Activated CD8-positive, alpha-beta T cell treated with anti-CD3 and anti-CD28 coated beads for 36 hours (primary cell): ENCODE measurements at regions not wholly inside any gene's neighbourhood (a gene's known extent, or its start where the extent isn't known, plus 50 kb on each side); places are given as distances from the start of the nearest gene placed in this dataset.
A peak's percentile ranks its signal among the peaks of the same experiment; 100 is the strongest.

ENCODE experiments used
- ATAC-seq: fragments of 200-7000 bp; cut with Tn5 transposase; one replicate; pipeline ENCODE4 v1.10.0; 2021; ENCODE audit warnings: mild to moderate bottlenecking, moderate library complexity
- CTCF ChIA-PET: fragments of 350-600 bp; sonication (Branson Sonifier 250); formaldehyde crosslinking; loops from one replicate; lab custom pipeline; 2021; ENCODE audit warnings: antibody characterized with exemption; lab: Charles Lee
- POLR2A ChIA-PET: fragments of 350-600 bp; sonication (Branson Sonifier 250); formaldehyde crosslinking; loops from one replicate; lab custom pipeline; 2021; ENCODE audit warnings: antibody characterized with exemption; lab: Charles Lee
- DNase-seq: peaks from one replicate; pipeline ENCODE4 v3.0.0-alpha.2; 2020
- H3K27ac Mint-ChIP-seq: one replicate; pipeline ENCODE4 v1.8.0; 2021; ENCODE audit warnings: mild to moderate bottlenecking, mixed read lengths
- H3K27me3 Mint-ChIP-seq: one replicate; pipeline ENCODE4 v1.8.0; 2021; ENCODE audit warnings: mixed read lengths
- H3K36me3 Mint-ChIP-seq: one replicate; pipeline ENCODE4 v1.8.0; 2021; ENCODE audit warnings: low read depth, mixed read lengths
- H3K4me1 Mint-ChIP-seq: one replicate; pipeline ENCODE4 v1.8.0; 2021; ENCODE audit warnings: low read depth, mixed read lengths
- H3K4me3 Mint-ChIP-seq: one replicate; pipeline ENCODE4 v1.8.0; 2021; ENCODE audit warnings: mild to moderate bottlenecking, moderate library complexity, mixed read lengths
- H3K9me3 Mint-ChIP-seq: one replicate; pipeline ENCODE4 v1.8.0; 2021; ENCODE audit warnings: mixed read lengths
- CTCF ChIP-seq: fragments of 200-600 bp; IDR thresholded peaks from one replicate; pipeline ENCODE4 v1.8.0; 2022; ENCODE audit warnings: antibody characterized with exemption, mild to moderate bottlenecking
- intact Hi-C: fragments of 100-400 bp; cut with micrococcal nuclease; formaldehyde crosslinking; loops from one replicate; pipeline ENCODE4 v1.10.0; 2022

DNA sequence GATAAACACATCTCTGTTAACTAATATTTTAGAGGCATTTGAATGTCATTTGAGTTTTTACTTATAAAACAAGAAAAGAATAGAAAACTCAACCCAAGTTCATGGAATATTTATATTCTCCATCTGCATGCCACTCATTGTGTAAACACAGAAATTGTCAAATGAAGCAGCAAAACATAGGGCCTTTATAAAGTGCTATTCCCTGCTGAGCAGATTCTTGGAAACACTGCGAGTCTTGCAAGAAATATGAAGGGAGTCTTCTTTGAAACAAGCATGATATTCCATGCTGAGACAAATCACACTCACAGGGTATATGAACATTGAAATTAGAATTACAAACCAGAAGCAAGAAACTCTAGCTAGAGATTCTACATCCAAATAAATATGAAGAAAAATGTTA, 655.8 kb downstream of the BRINP3 start:
- no peaks in the 10 kb centered on the region for H3K36me3 Mint-ChIP-seq
- no peak overlapping the region for H3K27ac Mint-ChIP-seq
- DNase-seq (no peak), ATAC-seq (no peak)
- H3K4me1 Mint-ChIP-seq: no peaks in the 10 kb centered on the region
- intact Hi-C loops: no loop called here
- H3K27me3 Mint-ChIP-seq: no peaks in the 10 kb centered on the region
- CTCF ChIA-PET: interaction anchor here (1.3 kb wide), 1 partner anchor 38 kb away, joined by 5 read pairs; no protein-coding TSS in a partner anchor
- TF ChIP-seq CTCF: no peak
- peaks cover 11% of the 10 kb centered on the region for H3K9me3 Mint-ChIP-seq
- no peak overlapping the region for H3K4me3 Mint-ChIP-seq
- POLR2A ChIA-PET: no interaction called here

GRCh38 chr1:189834813-189835212, 642.9 kb downstream of the BRINP3 start:
- no peaks in the 10 kb centered on the region for H3K27me3 Mint-ChIP-seq
- no peak for DNase-seq
- POLR2A ChIA-PET: no interaction called here

DNA sequence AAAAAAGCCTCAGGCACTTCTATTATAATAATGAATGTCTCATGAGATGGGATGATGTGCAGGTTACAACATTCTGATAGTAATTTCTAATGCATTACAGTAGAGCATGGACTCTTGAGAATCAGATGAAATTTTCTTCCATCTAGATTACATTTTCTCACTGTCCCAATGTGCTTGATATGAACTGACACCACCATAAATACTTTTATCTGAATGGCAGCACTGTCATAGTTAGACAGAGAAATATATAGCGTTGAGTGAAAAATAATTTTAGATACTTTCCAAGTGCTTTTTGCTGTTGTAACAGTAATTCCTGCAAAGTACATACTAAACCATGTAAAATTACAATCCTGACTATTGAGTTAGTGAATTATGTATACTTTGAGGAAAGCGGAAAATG, 630.1 kb downstream of the BRINP3 start:
- no peak overlapping the region for H3K4me3 Mint-ChIP-seq
- ChIA-PET POLR2A (no interaction called here), CTCF (no interaction called here)
- no peaks in the 10 kb centered on the region for H3K36me3 Mint-ChIP-seq
- peaks cover 3% of the 10 kb centered on the region for H3K9me3 Mint-ChIP-seq
- no peak for TF ChIP-seq CTCF
- intact Hi-C loops: no loop called here
- no peaks in the 10 kb centered on the region for H3K4me1 Mint-ChIP-seq
- DNase-seq (no peak), ATAC-seq (no peak)
- H3K27me3 Mint-ChIP-seq: no peaks in the 10 kb centered on the region
- no peak overlapping the region for H3K27ac Mint-ChIP-seq

More at GRCh38 chr1:189834813-189835212, 642.9 kb downstream of the BRINP3 start:
- Mint-ChIP-seq H3K9me3 (peaks cover 4% of the 10 kb centered on the region), H3K36me3 (no peaks in the 10 kb centered on the region), H3K27ac (no peak overlapping the region), H3K4me3 (no peak overlapping the region), H3K4me1 (no peaks in the 10 kb centered on the region)
- ATAC-seq: no peak
- CTCF ChIA-PET: no interaction called here
- intact Hi-C loops: no loop called here
- TF ChIP-seq CTCF: no peak

GRCh38 chr1:189851806-189852367, 625.8 kb downstream of the BRINP3 start:
- H3K9me3 Mint-ChIP-seq: peaks cover 19% of the 10 kb centered on the region
- H3K27me3 Mint-ChIP-seq: no peaks in the 10 kb centered on the region
- no peak overlapping the region for H3K27ac Mint-ChIP-seq
- ATAC-seq (no peak), DNase-seq (no peak)
- ChIA-PET POLR2A (no interaction called here), CTCF (no interaction called here)
- no peaks in the 10 kb centered on the region for H3K36me3 Mint-ChIP-seq
- intact Hi-C loops: no loop called here
- no peak overlapping the region for H3K4me3 Mint-ChIP-seq
- TF ChIP-seq CTCF: no peak
- no peaks in the 10 kb centered on the region for H3K4me1 Mint-ChIP-seq

GRCh38 chr1:189859385-189859977, 618.2 kb downstream of the BRINP3 start:
- peak; percentile 42 for DNase-seq
- Mint-ChIP-seq H3K36me3 (no peaks in the 10 kb centered on the region), H3K9me3 (peaks cover 23% of the 10 kb centered on the region), H3K4me1 (no peaks in the 10 kb centered on the region), H3K4me3 (no peak overlapping the region), H3K27ac (no peak overlapping the region), H3K27me3 (no peaks in the 10 kb centered on the region)
- no peak for ATAC-seq
- POLR2A ChIA-PET: no interaction called here
- peak; percentile 64 for TF ChIP-seq CTCF
- intact Hi-C loops: no loop called here
- CTCF ChIA-PET: interaction anchor here (0.6 to 2.1 kb wide), 6 partner anchors 9 to 550 kb away, joined by 3 to 5 read pairs (median 4); no protein-coding TSS in a partner anchor
